PFSK-1 (cell line): ENCODE measurements at regions not wholly inside any gene's neighbourhood (a gene's known extent, or its start where the extent isn't known, plus 50 kb on each side); places are given as distances from the start of the nearest gene placed in this dataset.

Experiments used
- POLR2AphosphoS5 ChIP-seq: IDR thresholded peaks from 2 replicates; pipeline ENCODE4 v1.6.1; 2012; ENCODE audit warnings: low read depth, mild to moderate bottlenecking, control low read depth, low read length, moderate library complexity
- SIN3A ChIP-seq: IDR thresholded peaks from 2 replicates; pipeline ENCODE4 v1.6.1; 2012; ENCODE audit warnings: mild to moderate bottlenecking, low read length, moderate library complexity, borderline replicate concordance; ENCODE audit not compliant: insufficient read depth
- TAF1 ChIP-seq: IDR thresholded peaks from 2 replicates; pipeline ENCODE4 v1.6.1; 2012; ENCODE audit warnings: low read length, control low read depth, borderline replicate concordance; ENCODE audit not compliant: insufficient read depth

DNA sequence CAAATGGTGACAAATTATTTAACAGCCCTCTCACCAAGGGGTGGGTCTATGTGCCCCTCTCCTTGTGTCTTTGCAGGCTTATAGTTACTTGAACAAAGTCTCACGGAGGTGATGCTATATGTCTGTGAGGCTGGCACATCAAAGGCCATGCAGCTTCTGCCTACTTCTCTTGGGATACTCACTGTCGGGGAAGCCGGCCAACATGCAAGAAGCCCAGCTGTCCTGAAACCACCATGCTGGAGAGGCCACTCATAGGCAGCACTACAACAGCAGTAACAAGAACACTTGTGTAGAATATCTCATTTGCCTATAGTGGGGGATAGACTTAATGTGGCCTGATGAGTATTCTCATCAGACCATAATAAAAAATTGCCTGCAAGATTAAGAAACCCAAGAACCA, 233.7 kb upstream of the NCKAP5 start:
- TF ChIP-seq POLR2AphosphoS5 (no peak), TAF1 (no peak), SIN3A (no peak)
